SK-N-MC (cell line): ENCODE measurements at regions not wholly inside any gene's neighbourhood (a gene's known extent, or its start where the extent isn't known, plus 50 kb on each side); places are given as distances from the start of the nearest gene placed in this dataset.

ENCODE experiments used
- DNase-seq: peaks from one replicate; pipeline ENCODE4 v3.0.0-alpha.2; 2011; ENCODE audit warnings: low read depth, low spot score
- H3K27ac ChIP-seq: fragments of 200-600 bp; sonication (generic); 2 replicates; pipeline ENCODE4 v1.5.1; 2016; ENCODE audit warnings: mixed run types
- H3K36me3 ChIP-seq: fragments of 200-600 bp; sonication (generic); 2 replicates; pipeline ENCODE4 v1.6.1; 2017; ENCODE audit warnings: antibody characterized with exemption, low read length, mixed read lengths; ENCODE audit not compliant: insufficient read depth
- H3K4me3 ChIP-seq: fragments of 200-600 bp; sonication (generic); 2 replicates; pipeline ENCODE4 v1.5.1; 2016
- H3K9ac ChIP-seq: fragments of 200-600 bp; sonication (generic); 2 replicates; pipeline ENCODE4 v1.8.0; 2017; ENCODE audit warnings: mixed run types, mixed read lengths; ENCODE audit not compliant: insufficient read length
- H3K9me3 ChIP-seq: fragments of 200-600 bp; sonication (generic); 2 replicates; pipeline ENCODE4 v1.6.1; 2017; ENCODE audit warnings: low read depth, mild to moderate bottlenecking, antibody characterized with exemption, low read length, moderate library complexity, mixed read lengths
- EZH2 ChIP-seq: fragments of 200-600 bp; sonication (generic); IDR thresholded peaks from one replicate; pipeline ENCODE4 v1.6.1; 2017; ENCODE audit warnings: antibody characterized with exemption
- FOXP2 ChIP-seq: optimal IDR thresholded peaks from 2 replicates; pipeline ENCODE3; 2011; ENCODE audit warnings: mild to moderate bottlenecking, moderate library complexity; ENCODE audit not compliant: insufficient read depth; ENCODE audit errors: extremely low read length, control extremely low read depth
- POLR2AphosphoS5 ChIP-seq: IDR thresholded peaks from 2 replicates; pipeline ENCODE4 v1.6.1; 2012; ENCODE audit warnings: mild to moderate bottlenecking, low read depth, low read length, borderline replicate concordance

DNA sequence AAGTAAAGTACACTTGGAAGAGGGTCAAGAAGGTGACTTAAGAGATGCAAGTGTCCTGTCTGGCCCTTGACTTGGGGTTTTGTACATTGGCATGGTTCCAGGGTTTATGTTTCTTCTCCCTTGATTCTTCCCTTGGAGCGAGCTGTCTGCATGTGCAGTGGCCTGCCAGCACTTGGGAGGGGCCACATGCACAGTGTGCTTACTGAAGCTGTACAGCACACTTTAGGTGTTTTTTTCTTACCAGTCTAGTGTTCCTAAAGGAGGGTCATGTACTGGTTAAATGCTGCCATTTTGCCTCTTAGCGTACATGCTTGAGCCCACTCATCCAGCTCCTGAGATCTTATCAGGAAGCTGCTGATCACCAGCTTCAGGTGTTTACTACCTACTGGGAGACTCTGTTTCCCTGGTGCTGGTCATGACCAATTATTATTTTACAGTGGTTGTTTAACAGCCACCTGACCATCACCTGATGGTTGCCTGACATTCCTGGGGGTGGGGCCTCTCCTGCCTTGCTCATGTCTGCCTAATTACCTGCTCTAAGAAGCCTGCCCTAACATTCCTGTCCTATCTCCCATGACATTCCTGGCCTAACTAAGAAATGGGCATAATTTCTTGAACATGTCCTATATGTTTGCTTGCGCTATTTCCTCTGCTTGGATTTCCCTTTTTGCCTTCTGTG, 182.9 kb downstream of the MCHR2 start:
- Histone ChIP-seq H3K9me3 (no peaks in the 10 kb centered on the region), H3K36me3 (no peaks in the 10 kb centered on the region), H3K4me3 (no peak overlapping the region), H3K27ac (no peak overlapping the region), H3K9ac (no peak overlapping the region)
- TF ChIP-seq FOXP2 (no peak), POLR2AphosphoS5 (no peak), EZH2 (no peak)
- no peak for DNase-seq

DNA sequence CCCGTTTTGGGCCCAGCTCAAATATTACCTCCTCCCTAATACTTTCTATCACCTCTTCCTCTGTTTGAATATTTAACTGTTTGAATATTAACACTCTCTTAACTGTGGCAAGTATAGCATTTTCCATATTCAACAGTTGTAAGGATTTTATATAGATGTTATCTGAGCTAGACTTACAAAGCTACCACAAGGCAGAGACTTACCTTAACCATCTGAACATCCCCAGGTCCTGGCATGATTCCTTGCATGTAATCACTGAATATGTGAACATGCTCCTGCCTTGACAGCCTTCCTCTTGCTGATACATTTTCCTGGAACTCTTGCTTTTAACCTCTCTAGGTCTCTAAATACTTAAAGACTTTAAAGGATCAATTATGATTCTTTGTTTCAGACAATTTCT, 182.4 kb downstream of the MCHR2 start:
- no peak for DNase-seq
- Histone ChIP-seq H3K9ac (no peak overlapping the region), H3K4me3 (no peak overlapping the region), H3K9me3 (no peaks in the 10 kb centered on the region), H3K36me3 (no peaks in the 10 kb centered on the region), H3K27ac (no peak overlapping the region)
- TF ChIP-seq EZH2 (no peak), POLR2AphosphoS5 (no peak), FOXP2 (no peak)

- no peak for DNase-seq
- H3K9ac ChIP-seq: no peak overlapping the region
- no peak overlapping the region for H3K27ac ChIP-seq
- no peak overlapping the region for H3K4me3 ChIP-seq
- no peak for TF ChIP-seq EZH2
- no peak for TF ChIP-seq FOXP2
- TF ChIP-seq POLR2AphosphoS5: no peak
- H3K9me3 ChIP-seq: no peaks in the 10 kb centered on the region
- H3K36me3 ChIP-seq: no peaks in the 10 kb centered on the region
Measured at GRCh38 chr6:99813565-99813964, 180.5 kb downstream of the MCHR2 start.

DNA sequence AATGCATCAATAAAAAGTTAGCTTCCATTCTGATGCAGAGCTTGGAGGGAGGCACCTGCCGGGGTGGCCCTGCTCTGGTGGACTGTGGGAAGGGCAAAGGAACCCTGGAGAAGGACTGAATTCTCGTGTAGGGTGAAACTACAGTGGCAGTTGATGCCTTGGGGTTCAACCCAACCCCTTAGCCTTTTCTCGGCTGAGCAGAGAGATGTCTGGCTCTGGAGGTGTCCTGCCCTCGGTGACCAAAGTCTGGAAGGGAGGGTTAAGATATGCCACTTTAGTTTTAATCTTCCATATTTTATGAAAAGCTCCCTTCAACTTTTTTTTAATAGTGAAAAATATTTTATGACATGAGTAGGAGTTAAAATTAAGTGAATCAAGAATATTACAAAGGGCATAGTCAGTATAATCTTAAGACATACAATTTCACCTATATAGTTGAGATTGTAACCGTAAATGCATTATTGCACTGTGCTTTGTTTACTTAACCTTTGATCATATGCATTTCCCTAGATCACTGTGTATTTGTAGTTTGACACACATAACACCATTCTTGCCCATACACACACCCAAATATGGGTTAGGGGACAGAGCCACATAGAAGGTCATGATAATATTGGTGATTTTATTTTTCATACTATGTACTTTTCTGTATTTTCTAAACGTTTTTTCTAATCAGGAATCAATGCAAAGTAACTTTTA, 179.6 kb downstream of the MCHR2 start:
- Histone ChIP-seq H3K36me3 (no peaks in the 10 kb centered on the region), H3K9ac (no peak overlapping the region), H3K27ac (no peak overlapping the region), H3K4me3 (no peak overlapping the region), H3K9me3 (no peaks in the 10 kb centered on the region)
- TF ChIP-seq EZH2: no peak
- no peak for DNase-seq

DNA sequence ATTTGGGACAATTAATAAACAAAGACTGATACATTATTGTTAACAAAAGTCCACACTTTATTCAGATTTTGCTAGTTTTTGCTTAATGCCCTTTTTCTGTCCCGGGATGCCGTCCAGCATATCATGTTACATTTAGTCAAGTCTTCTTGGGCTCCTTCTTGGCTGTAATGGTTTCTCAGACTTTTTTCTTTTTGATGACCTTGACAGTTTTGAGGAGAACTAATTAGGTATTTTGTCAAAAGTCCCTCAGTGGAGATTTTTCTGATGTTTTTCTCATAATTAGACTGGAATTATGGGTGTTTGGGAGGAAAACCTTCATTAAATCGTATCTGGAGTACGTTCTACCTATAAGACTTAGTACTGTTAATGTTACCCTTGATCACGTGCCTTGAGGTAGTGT, 177.2 kb downstream of the MCHR2 start:
- Histone ChIP-seq H3K27ac (no peak overlapping the region), H3K9ac (no peak overlapping the region), H3K36me3 (no peaks in the 10 kb centered on the region), H3K9me3 (no peaks in the 10 kb centered on the region), H3K4me3 (no peak overlapping the region)
- DNase-seq: no peak
- no peak for TF ChIP-seq POLR2AphosphoS5
- no peak for TF ChIP-seq FOXP2
- TF ChIP-seq EZH2: no peak

DNA sequence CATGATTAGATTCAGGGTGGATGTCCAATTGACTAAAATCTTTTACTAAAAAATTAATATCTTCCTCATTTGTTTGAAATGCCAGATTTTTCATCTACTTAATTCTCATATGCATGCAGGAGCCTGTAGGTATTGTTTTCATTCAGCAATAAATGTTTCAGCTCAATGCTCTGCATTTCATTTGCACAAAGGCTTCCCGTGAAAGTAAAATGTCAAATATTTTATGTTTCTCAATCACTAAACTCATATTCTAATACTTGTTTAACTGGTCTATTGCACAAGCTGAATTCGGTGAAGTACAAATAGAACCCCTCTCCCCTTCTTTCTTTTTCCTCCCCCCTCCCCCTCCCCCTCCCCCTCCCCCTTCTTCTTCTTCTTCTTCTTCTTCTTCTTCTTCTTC, 175.9 kb downstream of the MCHR2 start:
- H3K4me3 ChIP-seq: no peak overlapping the region
- TF ChIP-seq FOXP2 (no peak), POLR2AphosphoS5 (no peak), EZH2 (no peak)
- H3K27ac ChIP-seq: no peak overlapping the region
- no peak overlapping the region for H3K9ac ChIP-seq
- DNase-seq: no peak
- H3K36me3 ChIP-seq: no peaks in the 10 kb centered on the region
- no peaks in the 10 kb centered on the region for H3K9me3 ChIP-seq

- Histone ChIP-seq H3K9me3 (no peaks in the 10 kb centered on the region), H3K27ac (no peak overlapping the region), H3K36me3 (no peaks in the 10 kb centered on the region), H3K4me3 (no peak overlapping the region), H3K9ac (no peak overlapping the region)
- TF ChIP-seq POLR2AphosphoS5 (no peak), EZH2 (no peak), FOXP2 (no peak)
- no peak for DNase-seq
Measured at GRCh38 chr6:99819853-99820252, 174.2 kb downstream of the MCHR2 start.

DNA sequence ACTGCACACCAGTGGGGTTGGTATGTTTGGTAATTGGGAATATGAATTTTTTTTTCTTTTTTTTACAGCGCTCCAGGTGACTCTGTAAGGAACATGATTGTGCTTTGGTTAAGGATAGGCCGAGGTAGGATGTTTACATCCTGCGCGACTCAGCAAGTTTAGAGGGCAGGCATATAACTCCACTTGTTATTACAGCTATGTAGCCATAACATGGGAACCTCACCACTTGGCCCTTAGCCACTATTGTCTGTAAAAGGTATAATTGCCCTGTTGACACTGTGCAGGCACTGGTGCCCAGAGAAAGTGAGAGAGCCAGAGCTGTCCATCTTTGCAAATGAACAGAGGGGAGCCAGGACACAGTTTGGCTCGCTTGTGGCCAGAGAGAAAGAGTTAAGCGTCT, 172.9 kb downstream of the MCHR2 start:
- DNase-seq: no peak
- Histone ChIP-seq H3K36me3 (no peaks in the 10 kb centered on the region), H3K27ac (no peak overlapping the region), H3K9me3 (no peaks in the 10 kb centered on the region), H3K4me3 (no peak overlapping the region), H3K9ac (no peak overlapping the region)
- TF ChIP-seq FOXP2 (no peak), EZH2 (no peak), POLR2AphosphoS5 (no peak)
